IMR-90 (cell line): ENCODE measurements at regions not wholly inside any gene's neighbourhood (a gene's known extent, or its start where the extent isn't known, plus 50 kb on each side); places are given as distances from the start of the nearest gene placed in this dataset.

ENCODE experiments used
- ATAC-seq: fragments of 200-7000 bp; cut with Tn5 transposase; 2 replicates; pipeline ENCODE4 v1.9.1; 2020; ENCODE audit warnings: low read depth, mild to moderate bottlenecking, moderate library complexity
- BruUV-seq: library from RNA; stranded (reverse); fragments of 400-500 nt; replicated peaks from 2 replicates; lab custom pipeline; 2021; lab: Mats Ljungman, UMichigan
- CTCF ChIA-PET: fragments of 300-600 bp; formaldehyde crosslinking; extraction: SDS; loops from one replicate; lab custom pipeline; 2021; ENCODE audit warnings: antibody characterized with exemption; lab: Yijun Ruan, JAX
- POLR2A ChIA-PET: fragments of 300-600 bp; sonication (Branson Sonifier 250); formaldehyde crosslinking; loops from one replicate; lab custom pipeline; 2022; ENCODE audit warnings: antibody characterized with exemption; ENCODE audit not compliant: unreplicated experiment; lab: Charles Lee
- DNase-seq: peaks from one replicate; pipeline ENCODE4 v3.0.0; 2013
- H2AFZ ChIP-seq: replicated peaks from 2 replicates; pipeline ENCODE3; 2013; ENCODE audit warnings: low read length, mild to moderate bottlenecking; ENCODE audit not compliant: poor library complexity
- H2AK5ac ChIP-seq: 2 replicates; pipeline ENCODE4 v1.6.1; 2013; ENCODE audit warnings: low read depth, low read length, inconsistent platforms
- H2AK9ac ChIP-seq: replicated peaks from 2 replicates; pipeline ENCODE3; 2013; ENCODE audit warnings: mild to moderate bottlenecking, low read depth, low read length, moderate library complexity; ENCODE audit not compliant: poor library complexity
- H2BK120ac ChIP-seq: 2 replicates; pipeline ENCODE4 v1.6.1; 2013; ENCODE audit warnings: low read depth, low read length, inconsistent platforms
- H2BK15ac ChIP-seq: 3 replicates; pipeline ENCODE4 v1.6.1; 2013; ENCODE audit warnings: low read depth, low read length, inconsistent platforms
- H2BK20ac ChIP-seq: 2 replicates; pipeline ENCODE4 v1.6.1; 2013; ENCODE audit warnings: low read depth, mild to moderate bottlenecking, inconsistent platforms, low read length, moderate library complexity
- H2BK5ac ChIP-seq: 2 replicates; pipeline ENCODE4 v1.6.1; 2013; ENCODE audit warnings: mild to moderate bottlenecking, low read depth, low read length, inconsistent platforms; ENCODE audit not compliant: poor library complexity, severe bottlenecking
- H3K14ac ChIP-seq: replicated peaks from 2 replicates; pipeline ENCODE4 v1.6.1; 2013; ENCODE audit warnings: low read depth, low read length, inconsistent platforms
- H3K18ac ChIP-seq: 2 replicates; pipeline ENCODE4 v1.6.1; 2013; ENCODE audit warnings: low read depth, low read length, control low read depth
- H3K23ac ChIP-seq: 2 replicates; pipeline ENCODE4 v1.6.1; 2013; ENCODE audit warnings: low read depth, low read length, inconsistent platforms
- H3K27ac ChIP-seq: 2 replicates; pipeline ENCODE4 v1.5.1; 2013; ENCODE audit warnings: mild to moderate bottlenecking, control low read depth, low read length; ENCODE audit not compliant: insufficient read depth
- H3K27me3 ChIP-seq: 2 replicates; pipeline ENCODE4 v1.6.1; 2013; ENCODE audit warnings: low read length; ENCODE audit not compliant: control insufficient read depth, insufficient read depth
- H3K36me3 ChIP-seq: 2 replicates; pipeline ENCODE4 v1.6.1; 2013; ENCODE audit warnings: low read length, mixed read lengths; ENCODE audit not compliant: control insufficient read depth, insufficient read depth
- H3K4ac ChIP-seq: 2 replicates; pipeline ENCODE4 v1.6.1; 2013; ENCODE audit warnings: low read depth, low read length, inconsistent platforms
- H3K4me1 ChIP-seq: 2 replicates; pipeline ENCODE4 v1.6.1; 2013; ENCODE audit warnings: low read length, mixed read lengths; ENCODE audit not compliant: control insufficient read depth, insufficient read depth
- H3K4me2 ChIP-seq: 2 replicates; pipeline ENCODE4 v1.6.1; 2013; ENCODE audit warnings: low read depth, mild to moderate bottlenecking, control low read depth, low read length, moderate library complexity
- H3K4me3 ChIP-seq: 2 replicates; pipeline ENCODE4 v1.5.1; 2013; ENCODE audit warnings: low read depth, mild to moderate bottlenecking, control low read depth, low read length, moderate library complexity; ENCODE audit not compliant: insufficient read depth
- H3K56ac ChIP-seq: 2 replicates; pipeline ENCODE4 v1.6.1; 2013; ENCODE audit warnings: low read length, inconsistent platforms; ENCODE audit not compliant: insufficient read depth; ENCODE audit errors: extremely low read depth
- H3K79me1 ChIP-seq, 2 experiments: 2 replicates each; pipeline ENCODE4 v1.6.1; 2013; ENCODE audit warnings: low read length in 2 of 2, inconsistent platforms in 1 of 2, low read depth in 1 of 2
- H3K9ac ChIP-seq: 2 replicates; pipeline ENCODE4 v1.6.1; 2013; ENCODE audit warnings: low read depth, low read length, control low read depth
- H3K9me1 ChIP-seq: 2 replicates; pipeline ENCODE4 v1.6.1; 2013; ENCODE audit warnings: low read length, inconsistent platforms; ENCODE audit not compliant: insufficient read depth
- H3K9me3 ChIP-seq: 2 replicates; pipeline ENCODE4 v1.6.1; 2013; ENCODE audit warnings: low read length; ENCODE audit not compliant: control insufficient read depth, insufficient read depth
- H4K20me1 ChIP-seq: 2 replicates; pipeline ENCODE4 v1.6.1; 2013; ENCODE audit warnings: low read length, inconsistent platforms; ENCODE audit not compliant: insufficient read depth
- H4K5ac ChIP-seq: 2 replicates; pipeline ENCODE4 v1.6.1; 2013; ENCODE audit warnings: mild to moderate bottlenecking, low read depth, low read length, control low read depth
- H4K8ac ChIP-seq, 2 experiments: 2 replicates each; pipeline ENCODE4 v1.6.1; 2013; ENCODE audit warnings: low read depth in 2 of 2, low read length in 2 of 2, control low read depth in 1 of 2, inconsistent platforms in 1 of 2
- H4K91ac ChIP-seq: 2 replicates; pipeline ENCODE4 v1.6.1; 2013; ENCODE audit warnings: low read depth, low read length, inconsistent platforms; ENCODE audit not compliant: insufficient read depth
- RCOR1 ChIP-seq: IDR thresholded peaks from 2 replicates; pipeline ENCODE4 v1.6.1; 2012; ENCODE audit warnings: mild to moderate bottlenecking, low read length, improper control_type of control experiment; ENCODE audit not compliant: insufficient replicate concordance
- WGBS, 2 experiments: methylation state at CpG; one replicate each; pipeline versions ENCODE4 v1.1.5 to v1.1.7; 2013; ENCODE audit warnings: missing lambda C conversion rate in 2 of 2; ENCODE audit not compliant: insufficient read length in 1 of 2; ENCODE audit errors: extremely low coverage in 2 of 2; 5-methylcytosine and 5-hydroxymethylcytosine counted together
- dilution Hi-C: fragments of 300-500 bp; cut with HindIII; formaldehyde crosslinking; loops from one replicate; pipeline ENCODE4 v1.14.3; 2018; ENCODE audit warnings: low sequenced_read_pairs; ENCODE audit not compliant: unreplicated experiment
- in situ Hi-C: fragments of 300-500 bp; cut with MboI; formaldehyde crosslinking; loops from 3 replicates; pipeline ENCODE4 v1.14.3; 2019; ENCODE audit warnings: low sequenced_read_pairs, inconsistent platforms, mixed read lengths
- intact Hi-C: fragments of 100-400 bp; cut with micrococcal nuclease; formaldehyde crosslinking; loops from 2 replicates; pipeline ENCODE4 v1.10.0; 2022
- TF ChIP-seq, protein P1 (sequence below): fragments of 150-350 bp; IDR thresholded peaks from 2 replicates; pipeline ENCODE4 v1.6.1; 2017; ENCODE audit warnings: mild to moderate bottlenecking, antibody characterized with exemption, low read length, low read depth

DNA sequence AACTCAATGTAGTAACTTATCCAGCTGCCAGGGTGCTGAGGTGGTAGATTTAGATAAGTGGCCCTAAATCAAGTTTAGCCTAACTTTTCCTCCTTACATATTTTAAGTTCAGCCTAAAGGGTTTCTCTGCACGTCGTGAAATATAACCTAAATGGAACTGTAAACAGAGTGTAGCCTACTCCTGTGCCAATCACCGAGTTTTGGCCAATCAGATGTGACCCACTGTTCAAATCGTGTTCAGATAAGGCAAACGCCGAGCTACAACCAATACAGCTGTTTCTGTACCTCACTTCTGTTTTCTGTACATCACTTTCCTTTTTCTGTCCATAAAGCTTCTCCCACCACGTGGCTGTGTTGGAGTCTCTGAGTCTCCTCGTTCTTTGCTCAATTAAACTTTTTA lies 904.2 kb upstream of the POT1 start:
- Histone ChIP-seq H3K27me3 (no peaks in the 10 kb centered on the region), H4K8ac (no peak overlapping the region), H2BK120ac (no peak overlapping the region), H3K4me2 (no peak overlapping the region), H3K9ac (no peak overlapping the region), H3K9me1 (no peaks in the 10 kb centered on the region), H3K4me3 (no peak overlapping the region), H3K4me1 (no peaks in the 10 kb centered on the region), H4K91ac (no peak overlapping the region), H3K9me3 (peaks cover 13% of the 10 kb centered on the region), H4K5ac (no peak overlapping the region), H3K23ac (no peak overlapping the region), H2BK20ac (no peak overlapping the region), H3K18ac (no peak overlapping the region), H3K79me1 (no peaks in the 10 kb centered on the region), H3K56ac (no peak overlapping the region), H3K14ac (no peak overlapping the region), H3K27ac (no peak overlapping the region), H2AK5ac (no peak overlapping the region), H2BK15ac (no peak overlapping the region), H4K20me1 (no peaks in the 10 kb centered on the region), H2AFZ (no peak overlapping the region), H2AK9ac (no peak overlapping the region), H2BK5ac (no peak overlapping the region), H3K36me3 (no peaks in the 10 kb centered on the region), H3K4ac (no peak overlapping the region)
- no peak for ATAC-seq
- dilution Hi-C loops (no loop called here), intact Hi-C loops (no loop called here), in situ Hi-C loops (no loop called here)
- POLR2A ChIA-PET, result no interaction called here
- no peak for DNase-seq
- 40% methylated on average over 1 of the region's 8 CpGs; no CpG with 5 or more reads in 1 of the 2 experiments for WGBS, 2 experiments
- no TSS peak for BruUV-seq
- TF ChIP-seq RCOR1, result no peak
- TF ChIP-seq, protein P1, sequence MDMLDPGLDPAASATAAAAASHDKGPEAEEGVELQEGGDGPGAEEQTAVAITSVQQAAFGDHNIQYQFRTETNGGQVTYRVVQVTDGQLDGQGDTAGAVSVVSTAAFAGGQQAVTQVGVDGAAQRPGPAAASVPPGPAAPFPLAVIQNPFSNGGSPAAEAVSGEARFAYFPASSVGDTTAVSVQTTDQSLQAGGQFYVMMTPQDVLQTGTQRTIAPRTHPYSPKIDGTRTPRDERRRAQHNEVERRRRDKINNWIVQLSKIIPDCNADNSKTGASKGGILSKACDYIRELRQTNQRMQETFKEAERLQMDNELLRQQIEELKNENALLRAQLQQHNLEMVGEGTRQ, result no peak
- CTCF ChIA-PET, result no interaction called here
